Esophagus squamous epithelium (tissue), 4 donors: ENCODE measurements at regions not wholly inside any gene's neighbourhood (a gene's known extent, or its start where the extent isn't known, plus 50 kb on each side); places are given as distances from the start of the nearest gene placed in this dataset.

ENCODE experiments used
- POLR2A ChIP-seq, 4 donors: fragments of 450-650 bp; IDR thresholded peaks; one replicate each; pipeline ENCODE4 v1.6.1; 2017; ENCODE audit warnings: antibody characterized with exemption in 4 of 4, mild to moderate bottlenecking in 4 of 4, moderate library complexity in 3 of 4
- TF ChIP-seq, protein P1 (sequence below), 6 experiments: fragments of 450-650 bp in 4 of 6; fragments of 200-600 bp in 2 of 6; sonication (generic) in 2 of 6; IDR thresholded peaks; one replicate each; pipeline ENCODE4 v1.5.1; 2016 to 2019; ENCODE audit warnings: antibody characterized with exemption in 6 of 6, mild to moderate bottlenecking in 4 of 6, moderate library complexity in 4 of 6

DNA sequence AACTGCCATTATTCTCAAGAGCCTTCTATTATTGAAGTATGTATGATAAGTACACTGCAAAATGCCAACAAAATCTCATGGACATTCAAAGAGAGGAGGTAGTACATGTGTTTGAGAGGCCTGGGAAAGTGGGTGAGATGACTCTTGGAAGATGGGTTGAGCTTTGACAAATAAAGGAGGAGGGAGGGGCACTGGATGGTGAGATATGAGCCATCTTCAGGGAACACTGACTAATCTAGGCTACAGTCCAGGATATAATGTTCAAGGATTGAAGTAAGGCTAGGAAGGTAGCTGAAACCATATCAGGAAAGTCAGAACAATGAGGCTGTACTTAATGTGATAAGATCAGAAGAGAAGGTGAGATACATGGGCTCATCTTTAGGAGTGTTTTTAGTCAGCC, 559.7 kb downstream of the ZEB2 start:
- TF ChIP-seq, protein P1, sequence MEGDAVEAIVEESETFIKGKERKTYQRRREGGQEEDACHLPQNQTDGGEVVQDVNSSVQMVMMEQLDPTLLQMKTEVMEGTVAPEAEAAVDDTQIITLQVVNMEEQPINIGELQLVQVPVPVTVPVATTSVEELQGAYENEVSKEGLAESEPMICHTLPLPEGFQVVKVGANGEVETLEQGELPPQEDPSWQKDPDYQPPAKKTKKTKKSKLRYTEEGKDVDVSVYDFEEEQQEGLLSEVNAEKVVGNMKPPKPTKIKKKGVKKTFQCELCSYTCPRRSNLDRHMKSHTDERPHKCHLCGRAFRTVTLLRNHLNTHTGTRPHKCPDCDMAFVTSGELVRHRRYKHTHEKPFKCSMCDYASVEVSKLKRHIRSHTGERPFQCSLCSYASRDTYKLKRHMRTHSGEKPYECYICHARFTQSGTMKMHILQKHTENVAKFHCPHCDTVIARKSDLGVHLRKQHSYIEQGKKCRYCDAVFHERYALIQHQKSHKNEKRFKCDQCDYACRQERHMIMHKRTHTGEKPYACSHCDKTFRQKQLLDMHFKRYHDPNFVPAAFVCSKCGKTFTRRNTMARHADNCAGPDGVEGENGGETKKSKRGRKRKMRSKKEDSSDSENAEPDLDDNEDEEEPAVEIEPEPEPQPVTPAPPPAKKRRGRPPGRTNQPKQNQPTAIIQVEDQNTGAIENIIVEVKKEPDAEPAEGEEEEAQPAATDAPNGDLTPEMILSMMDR (IDR thresholded peaks at IDR 0.05), result no peak
- no peak for TF ChIP-seq POLR2A (IDR thresholded peaks at IDR 0.05)
